GM21390 (cell line): ENCODE measurements at regions not wholly inside any gene's neighbourhood (a gene's known extent, or its start where the extent isn't known, plus 50 kb on each side); places are given as distances from the start of the nearest gene placed in this dataset.
A peak's percentile ranks its signal among the peaks of the same experiment; 100 is the strongest.

ENCODE experiments used
- ATAC-seq: cut with Tn5 transposase; IDR thresholded peaks from one replicate; pipeline ENCODE4 v1.9.1; 2021; ENCODE audit not compliant: unreplicated experiment

DNA sequence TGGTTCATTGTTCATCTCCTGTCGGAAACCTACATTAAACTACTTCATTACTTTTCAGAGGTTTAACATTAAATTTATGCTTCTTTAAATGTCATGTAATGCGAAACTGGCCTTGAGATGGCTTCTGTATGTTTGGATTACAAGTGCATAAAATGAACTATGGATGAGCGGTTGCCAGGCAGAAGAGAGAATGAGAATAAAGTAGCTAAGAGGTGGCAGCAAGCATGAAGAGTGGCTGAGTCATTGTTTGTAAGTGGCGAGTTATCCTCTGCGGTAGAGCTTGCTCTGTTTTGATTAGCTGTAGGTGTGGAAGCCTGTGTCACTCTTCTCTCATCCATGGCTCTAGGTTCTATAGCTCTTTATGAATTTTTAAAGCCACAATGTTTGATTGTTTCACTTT, 1139.6 kb upstream of the PCDH9 start:
- no peak for ATAC-seq

DNA sequence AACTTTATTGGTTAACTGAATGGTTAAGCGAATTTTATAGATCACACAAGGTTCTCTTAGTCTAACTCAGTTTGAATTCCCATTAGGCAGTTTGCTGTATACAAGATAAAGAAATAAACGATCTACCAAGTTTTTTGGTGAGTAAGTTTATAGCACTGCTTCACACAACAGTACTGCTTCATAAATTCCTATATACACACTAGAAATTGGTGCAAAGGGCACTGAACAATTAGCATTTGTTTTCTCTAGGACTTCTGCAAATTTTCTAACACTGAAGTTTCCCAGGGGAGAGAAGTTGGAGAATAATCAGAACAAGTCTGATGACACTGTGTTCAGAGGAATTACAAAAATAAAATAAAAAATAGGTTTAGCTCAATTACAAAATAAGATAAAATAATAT, 1138.8 kb upstream of the PCDH9 start:
- no peak for ATAC-seq

DNA sequence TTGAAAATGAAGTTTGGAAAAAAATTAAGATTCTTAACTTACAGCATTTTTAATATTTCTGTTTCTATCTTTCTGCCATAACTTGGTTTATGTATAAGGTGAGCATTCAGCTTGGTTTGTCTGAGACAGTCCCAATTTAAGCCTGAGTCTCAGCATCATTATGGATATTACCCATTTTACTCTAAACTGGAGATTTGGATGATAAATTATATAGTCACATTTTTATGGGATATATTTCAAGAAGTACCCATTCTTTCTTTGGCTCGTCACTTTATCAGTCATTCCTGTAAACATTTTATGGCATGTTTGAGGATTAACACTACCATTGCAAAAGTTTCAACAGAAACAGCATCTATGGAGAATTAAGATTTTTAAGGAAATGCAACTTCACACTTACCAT, 1129.0 kb upstream of the PCDH9 start:
- ATAC-seq = no peak

DNA sequence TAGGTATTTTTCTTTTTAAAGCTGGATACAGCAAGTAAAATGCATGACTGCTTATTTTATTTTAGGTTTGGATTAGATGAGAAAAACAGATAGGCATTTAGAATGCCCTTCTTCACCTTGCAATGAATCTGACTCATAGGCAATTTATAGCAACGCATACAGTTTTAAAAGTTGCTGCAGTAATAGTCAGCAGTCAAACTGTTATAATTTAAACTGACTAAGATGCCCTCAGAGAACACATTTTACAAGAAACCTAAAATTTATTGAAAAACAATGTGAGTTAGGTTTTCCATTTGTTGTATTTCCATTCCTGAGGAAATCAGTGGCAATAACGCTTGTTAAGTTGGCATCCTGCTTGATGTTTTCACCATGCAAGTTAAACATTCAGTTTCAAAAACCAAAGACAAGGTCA, 1128.2 kb upstream of the PCDH9 start:
- no peak for ATAC-seq

DNA sequence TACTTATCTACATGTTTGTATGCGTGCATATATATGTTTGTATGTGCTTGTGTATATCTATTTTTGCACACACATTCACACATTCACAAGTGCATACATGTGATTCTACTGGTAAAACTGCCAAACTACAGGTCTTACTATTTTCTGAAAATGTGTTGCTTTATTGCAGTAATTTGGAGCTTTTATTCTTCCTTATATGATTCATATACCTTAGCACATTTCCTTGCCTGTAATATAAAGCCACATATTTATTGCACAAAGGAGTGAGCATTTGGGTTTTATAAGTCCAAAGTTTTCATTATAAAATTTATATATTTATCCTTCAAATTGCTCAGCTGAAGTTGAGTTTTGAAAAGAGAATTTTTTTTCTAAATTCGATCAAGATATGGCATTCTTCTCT, 1120.4 kb upstream of the PCDH9 start:
- ATAC-seq = no peak

DNA sequence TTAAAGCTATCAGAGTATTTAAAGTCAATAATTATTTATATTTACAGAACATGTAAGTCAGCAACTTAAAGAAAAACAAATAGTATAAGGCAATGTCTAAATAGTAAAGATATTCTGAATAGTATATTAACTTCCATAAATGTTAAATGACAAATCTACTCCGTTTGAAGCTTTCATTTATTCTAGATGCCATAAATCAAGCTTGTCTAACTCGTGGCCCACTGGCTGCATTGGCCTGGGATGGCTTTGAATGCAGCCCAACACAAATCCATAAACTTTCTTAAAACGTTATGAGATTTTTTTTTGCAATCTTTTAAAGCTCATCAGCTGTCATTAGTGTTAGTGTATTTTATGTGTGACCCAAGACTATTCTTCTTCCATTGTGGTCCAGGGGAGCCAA, 1117.1 kb upstream of the PCDH9 start:
- no peak for ATAC-seq

DNA sequence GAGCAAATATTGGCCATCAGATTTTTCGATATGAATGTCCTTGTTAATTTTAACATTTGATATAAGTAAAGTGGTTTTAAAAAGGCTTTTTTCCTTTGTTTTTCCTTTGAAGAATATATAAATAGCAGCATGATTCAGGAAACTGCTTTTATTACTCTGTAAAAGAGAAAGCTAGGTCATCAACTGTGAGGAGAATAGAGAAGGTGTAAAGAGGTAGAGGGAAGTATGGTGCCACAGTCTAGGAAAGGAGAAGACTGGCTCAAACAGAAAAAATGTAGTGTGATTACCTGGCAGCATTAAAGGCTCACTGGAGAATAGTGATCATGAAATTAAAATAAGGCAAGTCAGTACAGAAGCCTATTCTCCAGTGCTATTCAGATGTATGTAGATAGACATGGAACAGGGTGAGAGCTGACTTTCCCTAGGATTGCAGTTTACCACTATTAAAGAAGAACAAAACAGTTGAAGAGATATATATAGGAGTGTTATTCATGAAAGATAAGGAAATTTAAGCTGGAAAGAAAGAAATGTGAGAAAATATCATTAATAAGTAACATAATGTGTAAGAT, 1115.9 kb upstream of the PCDH9 start:
- no peak for ATAC-seq

DNA sequence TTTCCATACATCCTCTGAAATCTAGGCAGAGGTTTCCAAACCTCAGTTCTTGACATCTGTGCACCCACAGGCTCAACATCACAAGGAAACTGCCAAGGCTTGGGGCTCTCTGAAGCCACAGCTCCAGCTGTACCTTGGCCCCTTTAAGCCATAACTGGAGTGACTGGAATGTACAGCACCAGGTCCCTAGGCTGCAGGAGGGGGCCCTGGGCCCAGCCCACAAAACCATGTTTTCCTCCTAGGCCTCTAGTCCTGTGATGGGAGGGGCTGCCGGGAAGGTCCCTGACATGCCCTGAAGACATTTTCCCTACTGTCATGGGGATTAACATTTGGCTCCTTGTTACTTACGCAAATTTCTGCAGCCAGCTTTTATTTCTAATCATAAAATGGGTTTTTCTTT, 1093.0 kb upstream of the PCDH9 start:
- ATAC-seq = no peak

DNA sequence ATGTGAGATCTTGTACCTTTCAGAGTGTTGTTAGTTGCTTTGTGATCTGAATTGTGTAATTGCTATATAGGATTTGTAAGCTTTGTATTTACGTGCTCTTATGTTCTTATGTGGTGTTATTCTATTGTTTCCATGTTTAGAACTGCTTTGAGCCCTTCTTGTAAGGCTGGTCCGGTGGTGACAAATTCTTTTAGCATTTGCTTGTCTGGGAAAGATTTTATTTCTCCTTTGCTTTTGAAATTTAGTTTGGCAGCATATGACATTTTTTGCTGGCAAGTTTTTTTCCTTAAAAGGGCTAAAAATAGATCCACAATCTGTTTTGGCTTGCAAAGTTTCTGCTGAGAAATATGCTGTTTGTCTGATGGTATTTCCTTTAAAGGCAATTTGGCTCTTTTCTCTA, 1089.2 kb upstream of the PCDH9 start:
- no peak for ATAC-seq

DNA sequence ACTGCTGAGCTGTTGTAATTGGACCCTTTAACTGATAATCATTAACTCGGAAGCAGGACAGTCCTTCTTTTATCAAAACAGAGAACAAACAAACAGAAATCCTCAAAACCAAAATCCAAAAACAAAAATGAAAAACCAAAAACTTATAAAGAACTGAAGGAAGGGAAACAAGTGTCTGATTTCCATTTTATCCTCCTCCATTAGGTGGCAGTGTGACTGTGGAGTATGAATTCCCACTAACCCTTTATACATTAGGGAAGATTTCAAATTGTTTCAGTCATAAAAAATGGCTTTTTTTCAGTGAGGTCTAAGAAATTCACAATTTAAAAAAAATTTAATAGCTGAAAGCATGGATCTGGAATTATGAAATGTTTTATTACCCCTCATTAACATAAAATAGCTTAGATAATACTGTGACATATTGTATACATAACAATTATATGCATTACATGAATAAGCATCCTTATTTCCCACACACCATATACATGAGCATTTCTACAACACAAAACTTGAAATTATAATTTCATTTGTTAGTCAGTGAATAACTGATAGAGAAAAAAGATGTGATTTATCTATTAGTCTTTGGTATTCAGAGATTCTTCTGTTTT, 1074.3 kb upstream of the PCDH9 start:
- ATAC-seq = peak; percentile 63

DNA sequence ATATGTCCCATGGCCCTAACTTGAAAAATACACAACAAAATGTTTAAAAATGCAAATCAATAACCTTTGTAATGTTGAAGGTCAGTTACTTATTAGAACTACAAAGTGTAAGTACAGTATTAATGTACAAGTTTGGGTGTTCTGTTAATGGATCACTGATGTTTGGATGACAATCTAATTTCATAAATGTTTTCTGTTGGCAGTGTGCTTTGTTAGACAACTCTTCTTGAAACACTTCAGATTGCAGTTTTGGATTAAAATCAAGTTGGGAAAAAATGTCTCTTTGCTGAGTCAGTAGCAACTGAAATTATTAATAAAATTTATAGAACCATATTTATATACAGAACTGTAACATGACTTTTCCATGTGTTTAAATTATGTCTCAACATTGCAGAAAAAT, 1063.5 kb upstream of the PCDH9 start:
- no peak for ATAC-seq

DNA sequence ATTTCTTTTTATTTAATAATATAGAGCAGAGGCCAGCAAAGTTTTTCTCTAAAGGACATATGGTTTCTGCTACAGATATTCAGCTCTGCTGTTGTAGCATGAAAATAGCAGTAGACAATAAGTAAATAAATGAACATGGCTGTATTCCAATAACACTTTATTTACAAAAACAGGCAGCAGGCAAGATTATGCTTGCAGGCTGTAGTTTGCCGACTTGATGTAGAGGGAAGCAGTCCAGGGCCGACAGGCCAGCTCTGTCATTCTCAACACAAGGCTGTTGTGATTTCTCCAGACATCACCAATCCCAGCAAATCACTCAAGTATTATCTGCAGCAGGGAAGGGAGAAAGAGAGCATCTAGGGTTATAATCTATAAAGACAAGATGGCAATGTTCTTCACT, 1062.5 kb upstream of the PCDH9 start:
- no peak for ATAC-seq

DNA sequence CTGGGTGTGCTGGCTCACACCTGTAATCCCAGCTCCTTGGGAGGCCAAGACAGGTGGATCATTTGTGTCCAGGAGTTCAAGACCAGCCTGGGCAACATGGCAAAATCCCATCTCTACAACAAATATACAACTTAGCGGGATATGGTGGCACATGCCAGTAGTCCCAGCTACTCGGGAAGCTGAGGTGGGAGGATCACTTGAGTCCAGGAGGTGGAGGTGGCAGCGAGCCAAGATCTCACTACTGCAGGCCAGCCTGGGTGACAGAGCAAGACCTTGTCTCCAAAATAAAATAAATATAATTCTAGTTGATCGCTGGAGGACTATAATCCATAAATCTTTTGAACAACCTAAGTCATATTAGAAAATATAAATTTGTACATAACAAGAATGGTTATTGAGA, 1061.5 kb upstream of the PCDH9 start:
- no peak for ATAC-seq

DNA sequence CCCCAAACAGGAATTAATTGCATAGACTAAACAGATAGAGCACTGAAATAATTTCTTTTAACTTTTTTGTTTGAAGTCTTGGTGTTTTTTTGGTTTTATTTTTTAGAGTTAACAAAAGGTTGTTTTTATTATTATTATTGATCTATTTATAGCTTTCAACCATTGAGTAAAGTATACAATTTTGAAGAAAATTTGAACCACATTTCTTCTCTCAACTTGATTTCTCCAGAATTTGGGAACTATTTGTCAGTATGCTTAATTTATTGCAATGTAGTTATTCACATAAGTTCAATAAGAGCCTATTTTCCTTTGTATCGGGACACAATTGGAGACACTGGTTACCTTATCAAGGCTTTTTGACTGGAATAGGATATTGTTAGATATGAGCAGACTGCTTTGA, 1045.6 kb upstream of the PCDH9 start:
- no peak for ATAC-seq

DNA sequence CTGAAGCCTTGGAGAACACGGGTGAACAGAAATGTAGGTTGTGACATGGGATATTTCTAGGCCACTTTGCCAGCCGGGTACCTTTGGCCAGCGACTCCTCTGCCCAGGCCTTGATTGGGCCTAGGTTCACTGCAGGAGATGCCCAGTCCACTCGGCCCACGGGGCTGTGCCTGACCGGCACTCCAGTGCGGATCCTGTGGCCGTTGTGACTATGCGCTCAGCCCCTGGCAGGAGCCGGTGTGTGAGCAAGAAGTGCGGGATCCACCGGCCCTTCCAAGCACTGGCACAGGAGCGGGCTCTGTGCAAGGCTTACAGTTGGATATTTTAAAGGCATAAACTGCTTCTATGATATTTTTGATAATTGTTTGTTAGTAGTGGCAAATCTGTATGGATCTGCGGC, 1042.5 kb upstream of the PCDH9 start:
- ATAC-seq = no peak

DNA sequence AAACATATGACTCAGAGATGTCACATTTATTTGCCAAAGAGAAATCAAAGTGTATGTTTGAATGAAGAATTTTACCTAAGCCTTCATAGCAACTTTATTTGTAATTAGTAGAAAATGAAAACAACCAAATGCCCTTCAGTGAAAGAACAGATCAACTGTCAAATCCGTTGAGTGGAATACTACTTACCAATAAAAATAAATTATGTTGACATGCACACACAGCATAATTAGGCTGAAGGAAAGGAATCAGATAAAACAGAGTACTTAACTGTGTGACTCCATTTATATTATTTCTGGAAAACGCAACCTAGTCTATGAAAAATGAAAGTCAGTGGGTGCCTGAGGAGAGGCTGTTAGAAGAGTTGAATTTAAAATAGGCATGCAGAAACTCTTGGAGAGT, 1034.6 kb upstream of the PCDH9 start:
- no peak for ATAC-seq

DNA sequence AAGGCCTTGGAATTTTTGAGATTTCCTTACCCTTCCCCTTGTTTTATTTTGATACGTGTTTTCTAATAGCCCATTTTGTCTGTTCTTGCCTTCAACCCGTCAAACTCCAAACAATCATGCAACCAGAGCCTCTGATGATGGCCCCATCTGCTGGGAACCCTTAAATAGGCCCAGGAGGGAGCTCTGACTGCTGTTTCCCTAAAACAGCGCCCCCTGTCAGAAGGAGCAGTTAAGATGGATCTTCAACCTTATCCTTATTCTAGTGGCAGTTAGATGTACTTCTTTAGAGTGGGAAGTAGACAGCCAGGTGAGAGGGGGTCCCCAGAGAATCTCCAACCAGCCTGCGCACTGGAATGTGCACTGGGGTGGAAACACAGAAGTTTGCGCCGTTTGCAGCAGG, 1031.0 kb upstream of the PCDH9 start:
- ATAC-seq = no peak

DNA sequence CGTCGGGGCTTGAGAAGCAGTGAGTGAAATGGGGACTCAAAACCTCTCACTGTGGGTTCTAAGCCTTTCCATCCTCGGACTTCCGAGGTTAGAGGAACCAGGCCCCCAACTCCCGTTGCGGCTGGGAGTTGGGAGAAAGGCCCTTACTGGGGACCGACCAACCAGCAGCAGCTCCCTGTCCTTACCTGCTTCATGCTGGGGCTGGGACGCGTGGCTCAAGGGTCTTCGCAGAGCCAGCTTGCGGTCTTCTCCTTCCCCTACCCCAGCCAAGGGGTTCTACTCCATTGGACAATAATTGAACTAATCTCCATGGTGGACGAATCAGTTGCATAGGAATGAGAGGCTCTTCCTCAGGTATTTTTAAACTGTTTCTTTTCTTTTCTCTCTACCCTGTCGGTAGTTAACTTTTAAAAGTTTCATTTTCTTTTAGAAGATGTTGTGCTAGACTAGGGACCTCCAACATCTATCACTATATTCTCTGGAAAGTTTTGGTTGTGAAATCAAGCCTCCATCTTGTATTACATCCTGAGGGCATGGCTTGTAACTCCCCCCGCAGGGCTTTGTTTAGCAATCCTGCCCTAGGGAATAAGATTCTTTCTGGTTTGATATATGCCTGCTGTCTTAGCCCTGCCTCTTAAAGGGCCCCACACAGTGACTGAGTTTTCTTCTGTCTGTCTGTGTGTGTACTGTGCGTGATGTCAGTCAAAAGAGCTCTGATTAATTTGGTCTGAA, 1027.1 kb upstream of the PCDH9 start:
- ATAC-seq = no peak

DNA sequence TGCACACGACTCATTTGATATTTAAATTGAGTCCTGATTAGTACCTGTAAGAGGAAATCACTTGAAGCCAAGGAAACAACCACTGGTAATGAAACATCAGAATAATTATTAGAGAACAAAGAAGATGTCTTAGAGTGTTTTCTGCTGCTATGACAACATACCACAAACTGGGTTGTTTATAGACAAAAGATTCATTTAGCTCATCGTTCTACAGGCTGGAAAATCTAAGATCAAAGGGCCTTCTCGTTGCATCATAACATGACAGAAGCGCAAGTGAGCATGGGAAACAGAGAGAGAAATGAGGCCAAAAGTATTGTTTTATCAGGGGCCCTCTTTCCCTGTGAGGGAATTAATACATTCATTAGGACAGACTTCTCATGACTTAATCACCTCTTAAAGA, 1024.0 kb upstream of the PCDH9 start:
- no peak for ATAC-seq

DNA sequence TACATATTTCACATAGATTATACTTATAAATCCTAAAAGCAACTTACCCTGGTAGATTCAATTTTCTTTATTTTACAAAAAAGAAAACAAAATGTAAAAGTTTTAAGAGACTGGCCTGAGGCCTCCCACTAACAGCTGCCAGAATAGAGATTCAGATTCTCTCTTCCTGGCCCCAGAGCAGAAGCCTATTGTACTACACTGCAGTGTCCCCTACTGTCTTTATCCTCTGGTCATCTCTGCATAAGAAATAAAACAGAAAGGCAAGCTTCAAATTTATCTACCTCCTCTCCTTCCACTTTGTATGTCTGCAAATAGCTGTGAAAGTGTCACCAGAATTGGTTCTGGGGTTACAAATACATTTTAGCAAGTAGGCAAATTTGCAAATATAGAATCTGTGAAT, 1004.1 kb upstream of the PCDH9 start:
- ATAC-seq = no peak

DNA sequence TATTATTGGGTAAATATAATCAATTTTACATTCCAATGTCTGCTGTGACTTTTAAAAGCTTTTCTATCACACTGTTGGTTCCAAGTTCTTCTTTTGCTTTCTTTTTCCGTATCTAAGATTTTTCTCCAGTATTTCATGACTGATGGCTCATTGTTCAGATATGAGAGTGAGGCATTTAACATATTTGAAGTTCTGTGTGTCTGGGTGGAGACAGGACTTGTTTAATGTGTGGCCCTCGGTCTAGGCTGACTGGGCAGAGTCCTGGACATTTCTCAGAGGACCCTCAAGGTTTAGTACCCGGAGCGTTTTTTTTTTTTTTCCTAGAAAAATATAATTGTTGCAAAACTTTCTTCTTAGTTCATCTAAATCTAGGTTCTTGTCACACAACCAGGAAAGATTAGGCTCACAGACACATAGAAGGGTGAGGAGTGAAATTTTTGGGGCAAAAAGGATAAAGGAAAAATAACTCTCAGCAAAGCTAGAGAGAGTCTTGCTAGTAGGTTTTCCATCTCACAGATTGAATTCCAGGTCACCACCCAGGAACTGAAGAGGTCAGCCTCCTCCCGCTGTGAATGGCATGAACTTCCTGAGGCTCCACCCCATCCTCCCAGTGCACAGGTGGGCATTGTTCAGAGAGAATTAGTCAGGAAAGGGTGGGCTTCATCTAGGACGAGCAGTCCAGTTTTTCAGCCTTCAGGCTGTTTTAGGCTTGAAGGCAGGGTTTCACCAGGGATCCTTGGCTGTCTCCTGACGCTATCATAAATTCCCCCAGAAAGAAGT, 1002.4 kb upstream of the PCDH9 start:
- no peak for ATAC-seq
